ENCODE measurements at regions not wholly inside any gene's neighbourhood (a gene's known extent, or its start where the extent isn't known, plus 50 kb on each side); places are given as distances from the start of the nearest gene placed in this dataset.

DNA sequence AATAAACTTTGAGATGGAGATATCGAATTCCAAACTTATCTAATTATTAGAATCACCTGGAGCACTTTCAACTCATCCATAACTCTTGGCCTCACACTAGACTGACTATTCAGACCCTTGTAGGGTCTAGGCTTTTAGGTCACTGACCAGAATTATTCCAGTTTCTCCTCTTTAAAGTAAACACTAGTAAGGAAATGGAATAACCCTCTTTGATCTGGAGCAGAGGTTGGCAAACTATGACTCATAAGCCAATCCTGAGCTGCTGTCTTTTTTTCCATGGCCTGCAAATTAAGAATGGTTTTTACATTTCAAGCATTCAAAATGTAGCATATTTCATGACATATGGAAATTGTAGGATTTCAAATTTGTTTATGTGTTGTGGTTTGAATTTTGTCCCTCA is 1601.9 kb downstream of the REEP3 start:
- Histone ChIP-seq H3K36me3 (ENCODE audit: control insufficient read depth in 2 of 2, insufficient read depth in 1 of 2, low read length in 2 of 2) (no peaks in the 10 kb centered on the region), H3K4me3 (ENCODE audit: low read depth, low read length) (no peak overlapping the region), H3K27ac (ENCODE audit: extremely low read depth, low read depth, low read length) (no peak overlapping the region), H3K4me1 (ENCODE audit: control insufficient read depth, insufficient read depth, low read length) (no peaks in the 10 kb centered on the region), H3K9me3 (ENCODE audit: control insufficient read depth, insufficient read depth, low read depth, low read length) (no peaks in the 10 kb centered on the region)
- CTCF ChIA-PET: no interaction called here
- POLR2A ChIA-PET: no interaction called here
- TF ChIP-seq ZNF19 (tag by site-specific recombination; IDR thresholded peaks at IDR 0.05; ENCODE audit: low read depth) (no peak), ZNF157 (tag by site-specific recombination; IDR thresholded peaks at IDR 0.05) (no peak), EGR2 (tag by site-specific recombination; IDR thresholded peaks at IDR 0.05; ENCODE audit: low read depth) (no peak), SETDB1 (IDR thresholded peaks at IDR 0.05; ENCODE audit: insufficient read length, low read length) (no peak), SCRT2 (tag by site-specific recombination; IDR thresholded peaks at IDR 0.05) (no peak), ZNF354C (tag by site-specific recombination; IDR thresholded peaks at IDR 0.05; ENCODE audit: borderline replicate concordance, low read depth) (no peak), ZEB2 (tag by site-specific recombination; IDR thresholded peaks at IDR 0.05) (no peak), ZNF521 (tag by site-specific recombination; IDR thresholded peaks at IDR 0.05) (no peak)

DNA sequence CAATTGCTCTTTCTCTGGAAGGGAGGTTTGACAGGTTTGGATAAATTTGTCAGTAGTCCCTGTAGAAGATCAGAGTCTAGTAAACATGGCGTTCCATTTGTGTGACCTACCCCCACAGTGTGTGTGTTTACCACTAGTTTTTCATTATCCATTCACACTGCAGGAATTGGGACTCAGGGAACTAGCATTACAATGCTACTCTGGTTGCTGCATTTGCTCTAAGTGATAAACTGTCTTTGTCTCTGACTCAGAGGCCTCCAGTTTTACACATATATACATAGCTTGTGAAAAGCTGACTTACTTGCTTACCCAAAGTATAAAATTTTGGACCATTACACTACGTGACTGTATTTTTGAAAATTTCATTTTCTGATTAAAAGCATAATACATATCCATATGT is 1604.0 kb downstream of the REEP3 start:
- TF ChIP-seq ZNF560 (tag by site-specific recombination; IDR thresholded peaks at IDR 0.05; ENCODE audit: borderline replicate concordance): no peak
- TF ChIP-seq ZFP3 (tag by site-specific recombination; IDR thresholded peaks at IDR 0.05; ENCODE audit: low read depth): no peak
- no peak for TF ChIP-seq ZNF747 (tag by site-specific recombination; IDR thresholded peaks at IDR 0.05)
- TF ChIP-seq, protein P1, sequence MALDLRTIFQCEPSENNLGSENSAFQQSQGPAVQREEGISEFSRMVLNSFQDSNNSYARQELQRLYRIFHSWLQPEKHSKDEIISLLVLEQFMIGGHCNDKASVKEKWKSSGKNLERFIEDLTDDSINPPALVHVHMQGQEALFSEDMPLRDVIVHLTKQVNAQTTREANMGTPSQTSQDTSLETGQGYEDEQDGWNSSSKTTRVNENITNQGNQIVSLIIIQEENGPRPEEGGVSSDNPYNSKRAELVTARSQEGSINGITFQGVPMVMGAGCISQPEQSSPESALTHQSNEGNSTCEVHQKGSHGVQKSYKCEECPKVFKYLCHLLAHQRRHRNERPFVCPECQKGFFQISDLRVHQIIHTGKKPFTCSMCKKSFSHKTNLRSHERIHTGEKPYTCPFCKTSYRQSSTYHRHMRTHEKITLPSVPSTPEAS (tag by site-specific recombination; IDR thresholded peaks at IDR 0.05): no peak
- no peak for TF ChIP-seq ZNF138 (tag by site-specific recombination; IDR thresholded peaks at IDR 0.05; ENCODE audit: borderline replicate concordance)
- no peaks in the 10 kb centered on the region for H3K4me1 ChIP-seq (ENCODE audit: control insufficient read depth, insufficient read depth, low read length)
- ChIA-PET CTCF (no interaction called here), POLR2A (no interaction called here)
- H3K9me3 ChIP-seq (ENCODE audit: control insufficient read depth, insufficient read depth, low read depth, low read length): no peaks in the 10 kb centered on the region
- H3K4me3 ChIP-seq (ENCODE audit: low read depth, low read length): no peak overlapping the region
- no peak overlapping the region for H3K27ac ChIP-seq (ENCODE audit: extremely low read depth, low read depth, low read length)
- H3K36me3 ChIP-seq (ENCODE audit: control insufficient read depth in 2 of 2, insufficient read depth in 1 of 2, low read length in 2 of 2): no peaks in the 10 kb centered on the region

DNA sequence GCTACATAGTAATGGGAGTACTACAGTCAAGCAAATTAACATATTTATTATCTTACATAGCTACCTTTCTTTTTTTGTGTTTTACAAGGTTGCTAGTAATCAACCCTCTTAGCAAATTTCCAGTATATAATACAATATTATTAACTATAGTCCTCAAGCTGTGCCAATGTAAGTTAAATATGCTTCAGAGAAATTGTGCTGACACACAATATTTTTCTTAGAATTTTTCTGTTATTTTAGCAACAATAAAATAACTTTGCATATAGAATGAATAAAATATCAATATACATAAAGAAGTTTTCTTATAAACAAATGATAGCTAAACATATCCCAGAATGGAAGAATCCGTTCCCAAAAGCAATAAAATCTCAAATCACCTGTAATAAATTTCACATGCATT is 1605.1 kb downstream of the REEP3 start:
- TF ChIP-seq ZNF585B (tag by site-specific recombination; IDR thresholded peaks at IDR 0.05): no peak
- TF ChIP-seq, protein P2, sequence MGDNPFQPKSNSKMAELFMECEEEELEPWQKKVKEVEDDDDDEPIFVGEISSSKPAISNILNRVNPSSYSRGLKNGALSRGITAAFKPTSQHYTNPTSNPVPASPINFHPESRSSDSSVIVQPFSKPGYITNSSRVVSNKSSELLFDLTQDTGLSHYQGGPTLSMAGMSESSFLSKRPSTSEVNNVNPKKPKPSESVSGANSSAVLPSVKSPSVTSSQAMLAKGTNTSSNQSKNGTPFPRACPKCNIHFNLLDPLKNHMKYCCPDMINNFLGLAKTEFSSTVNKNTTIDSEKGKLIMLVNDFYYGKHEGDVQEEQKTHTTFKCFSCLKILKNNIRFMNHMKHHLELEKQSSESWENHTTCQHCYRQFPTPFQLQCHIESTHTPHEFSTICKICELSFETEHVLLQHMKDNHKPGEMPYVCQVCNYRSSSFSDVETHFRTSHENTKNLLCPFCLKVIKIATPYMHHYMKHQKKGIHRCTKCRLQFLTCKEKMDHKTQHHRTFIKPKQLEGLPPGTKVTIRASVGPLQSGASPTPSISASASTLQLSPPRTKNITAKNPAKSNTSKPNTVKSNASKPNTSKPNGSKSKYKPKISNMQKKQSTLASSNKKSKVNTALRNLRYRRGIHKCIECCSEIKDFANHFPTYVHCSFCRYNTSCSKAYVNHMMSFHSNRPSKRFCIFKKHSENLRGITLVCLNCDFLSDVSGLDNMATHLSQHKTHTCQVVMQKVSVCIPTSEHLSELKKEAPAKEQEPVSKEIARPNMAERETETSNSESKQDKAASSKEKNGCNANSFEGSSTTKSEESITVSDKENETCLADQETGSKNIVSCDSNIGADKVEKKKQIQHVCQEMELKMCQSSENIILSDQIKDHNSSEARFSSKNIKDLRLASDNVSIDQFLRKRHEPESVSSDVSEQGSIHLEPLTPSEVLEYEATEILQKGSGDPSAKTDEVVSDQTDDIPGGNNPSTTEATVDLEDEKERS (tag by site-specific recombination; IDR thresholded peaks at IDR 0.05): no peak
- TF ChIP-seq ZNF394 (tag by site-specific recombination; IDR thresholded peaks at IDR 0.05; ENCODE audit: borderline replicate concordance): no peak
- TF ChIP-seq, protein P3, sequence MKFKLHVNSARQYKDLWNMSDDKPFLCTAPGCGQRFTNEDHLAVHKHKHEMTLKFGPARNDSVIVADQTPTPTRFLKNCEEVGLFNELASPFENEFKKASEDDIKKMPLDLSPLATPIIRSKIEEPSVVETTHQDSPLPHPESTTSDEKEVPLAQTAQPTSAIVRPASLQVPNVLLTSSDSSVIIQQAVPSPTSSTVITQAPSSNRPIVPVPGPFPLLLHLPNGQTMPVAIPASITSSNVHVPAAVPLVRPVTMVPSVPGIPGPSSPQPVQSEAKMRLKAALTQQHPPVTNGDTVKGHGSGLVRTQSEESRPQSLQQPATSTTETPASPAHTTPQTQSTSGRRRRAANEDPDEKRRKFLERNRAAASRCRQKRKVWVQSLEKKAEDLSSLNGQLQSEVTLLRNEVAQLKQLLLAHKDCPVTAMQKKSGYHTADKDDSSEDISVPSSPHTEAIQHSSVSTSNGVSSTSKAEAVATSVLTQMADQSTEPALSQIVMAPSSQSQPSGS (tag by site-specific recombination; IDR thresholded peaks at IDR 0.05; ENCODE audit: low read depth): no peak
- TF ChIP-seq, protein P4, sequence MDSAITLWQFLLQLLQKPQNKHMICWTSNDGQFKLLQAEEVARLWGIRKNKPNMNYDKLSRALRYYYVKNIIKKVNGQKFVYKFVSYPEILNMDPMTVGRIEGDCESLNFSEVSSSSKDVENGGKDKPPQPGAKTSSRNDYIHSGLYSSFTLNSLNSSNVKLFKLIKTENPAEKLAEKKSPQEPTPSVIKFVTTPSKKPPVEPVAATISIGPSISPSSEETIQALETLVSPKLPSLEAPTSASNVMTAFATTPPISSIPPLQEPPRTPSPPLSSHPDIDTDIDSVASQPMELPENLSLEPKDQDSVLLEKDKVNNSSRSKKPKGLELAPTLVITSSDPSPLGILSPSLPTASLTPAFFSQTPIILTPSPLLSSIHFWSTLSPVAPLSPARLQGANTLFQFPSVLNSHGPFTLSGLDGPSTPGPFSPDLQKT (IDR thresholded peaks at IDR 0.05; ENCODE audit: borderline replicate concordance, low read depth, low read length): no peak
- TF ChIP-seq ZNF132 (tag by site-specific recombination; IDR thresholded peaks at IDR 0.05; ENCODE audit: borderline replicate concordance): no peak
- no peak for TF ChIP-seq ZNF19 (tag by site-specific recombination; IDR thresholded peaks at IDR 0.05; ENCODE audit: low read depth)
- POLR2A ChIA-PET: no interaction called here
- CTCF ChIA-PET: no interaction called here
- Histone ChIP-seq H3K4me3 (ENCODE audit: low read depth, low read length) (no peak overlapping the region), H3K4me1 (ENCODE audit: control insufficient read depth, insufficient read depth, low read length) (no peaks in the 10 kb centered on the region), H3K9me3 (ENCODE audit: control insufficient read depth, insufficient read depth, low read depth, low read length) (no peaks in the 10 kb centered on the region), H3K27ac (ENCODE audit: extremely low read depth, low read depth, low read length) (no peak overlapping the region), H3K36me3 (ENCODE audit: control insufficient read depth in 2 of 2, insufficient read depth in 1 of 2, low read length in 2 of 2) (no peaks in the 10 kb centered on the region)
